Transverse colon (tissue), 3 donors: ENCODE measurements at regions not wholly inside any gene's neighbourhood (a gene's known extent, or its start where the extent isn't known, plus 50 kb on each side); places are given as distances from the start of the nearest gene placed in this dataset.

Experiments
- CTCF ChIP-seq, 5 experiments: fragments of 200-600 bp in 3 of 5; fragments of 450-650 bp in 2 of 5; sonication (generic) in 3 of 5; IDR thresholded peaks; 1 replicate in 2 of 5; 2 replicates in 3 of 5; pipeline ENCODE4 v1.5.1; 2016 to 2017; ENCODE audit warnings: antibody characterized with exemption in 5 of 5, inconsistent platforms in 3 of 5, mild to moderate bottlenecking in 2 of 5, moderate library complexity in 1 of 5
- EP300 ChIP-seq: sonication (generic); formaldehyde crosslinking; IDR thresholded peaks from one replicate; pipeline ENCODE4 v1.6.1; 2017; ENCODE audit warnings: antibody characterized with exemption, low read depth

GRCh38 chr21:37986000-37986399 lies 69.7 kb upstream of the KCNJ6 start:
- TF ChIP-seq EP300 (no peak), CTCF (IDR thresholded peaks at IDR 0.05) (no peak)
